ENCODE measurements at regions not wholly inside any gene's neighbourhood (a gene's known extent, or its start where the extent isn't known, plus 50 kb on each side); places are given as distances from the start of the nearest gene placed in this dataset.

GRCh38 chr12:46629331-46630229 lies 196.2 kb downstream of the SLC38A4 start:
- CTCF ChIA-PET: no interaction called here
- no peaks in the 10 kb centered on the region for H3K9me3 Mint-ChIP-seq
- DNase-seq (ENCODE audit: low spot score): no peak
- H3K27ac Mint-ChIP-seq: no peak overlapping the region
- H3K4me3 Mint-ChIP-seq: no peak overlapping the region
- H3K4me1 Mint-ChIP-seq: peaks cover 11% of the 10 kb centered on the region
- H3K27me3 Mint-ChIP-seq (ENCODE audit: low read depth): no peaks in the 10 kb centered on the region
- H3K36me3 Mint-ChIP-seq: no peaks in the 10 kb centered on the region
- POLR2A ChIA-PET: no interaction called here
- no peak for TF ChIP-seq USF2 (CRISPR knock-in tag; IDR thresholded peaks at IDR 0.05)
- no peak for TF ChIP-seq ZNF671 (CRISPR knock-in tag; IDR thresholded peaks at IDR 0.05)
- no peak for TF ChIP-seq NFE2L1 (CRISPR knock-in tag; IDR thresholded peaks at IDR 0.05)
- TF ChIP-seq ATF3 (CRISPR knock-in tag; conservative IDR thresholded peaks at IDR 0.05): no peak
- TF ChIP-seq PREB (CRISPR knock-in tag; IDR thresholded peaks at IDR 0.05; ENCODE audit: borderline replicate concordance): no peak
- TF ChIP-seq USF1 (CRISPR knock-in tag; IDR thresholded peaks at IDR 0.05): no peak
- TF ChIP-seq E2F4 (CRISPR knock-in tag; IDR thresholded peaks at IDR 0.05; ENCODE audit: borderline replicate concordance, low read depth): no peak
- TF ChIP-seq CREB1 (CRISPR knock-in tag; IDR thresholded peaks at IDR 0.05): no peak
- TF ChIP-seq PRDM15 (CRISPR knock-in tag; IDR thresholded peaks at IDR 0.05): no peak
- TF ChIP-seq PRRX2 (CRISPR knock-in tag; IDR thresholded peaks at IDR 0.05): no peak
- no peak for TF ChIP-seq ZNF416 (CRISPR knock-in tag; IDR thresholded peaks at IDR 0.05)
- TF ChIP-seq FOXP1 (CRISPR knock-in tag; IDR thresholded peaks at IDR 0.05; ENCODE audit: borderline replicate concordance): no peak
- no peak for TF ChIP-seq GTF2I (CRISPR knock-in tag; conservative IDR thresholded peaks at IDR 0.05)
- no peak for TF ChIP-seq ZNF396 (CRISPR knock-in tag; IDR thresholded peaks at IDR 0.05; ENCODE audit: borderline replicate concordance)
- no peak for ATAC-seq

- no peaks in the 10 kb centered on the region for H3K27me3 Mint-ChIP-seq (ENCODE audit: low read depth)
- H3K4me1 Mint-ChIP-seq: peaks cover 16% of the 10 kb centered on the region
- POLR2A ChIA-PET: no interaction called here
- no peak for TF ChIP-seq NFE2L1 (CRISPR knock-in tag; IDR thresholded peaks at IDR 0.05)
- no peak for TF ChIP-seq ZNF671 (CRISPR knock-in tag; IDR thresholded peaks at IDR 0.05)
- no peak for TF ChIP-seq ZNF121 (CRISPR knock-in tag; IDR thresholded peaks at IDR 0.05)
- ATAC-seq (no peak), DNase-seq (ENCODE audit: low spot score) (no peak)
- H3K9me3 Mint-ChIP-seq: no peaks in the 10 kb centered on the region
- CTCF ChIA-PET: no interaction called here
- no peaks in the 10 kb centered on the region for H3K36me3 Mint-ChIP-seq
- no peak overlapping the region for H3K4me3 Mint-ChIP-seq
- H3K27ac Mint-ChIP-seq: no peak overlapping the region
These were observed 197.6 kb downstream of the SLC38A4 start for GRCh38 chr12:46628176-46628575.

All from WTC11 (cell line).